ENCODE measurements at regions not wholly inside any gene's neighbourhood (a gene's known extent, or its start where the extent isn't known, plus 50 kb on each side); places are given as distances from the start of the nearest gene placed in this dataset.

GRCh38 chr17:53264730-53265129, 558.0 kb upstream of the KIF2B start:
- Histone ChIP-seq H3K27me3 (ENCODE audit: low read depth, low read length) (no peaks in the 10 kb centered on the region), H3K27ac (ENCODE audit: low read length) (no peak overlapping the region)
- TF ChIP-seq, protein P1, sequence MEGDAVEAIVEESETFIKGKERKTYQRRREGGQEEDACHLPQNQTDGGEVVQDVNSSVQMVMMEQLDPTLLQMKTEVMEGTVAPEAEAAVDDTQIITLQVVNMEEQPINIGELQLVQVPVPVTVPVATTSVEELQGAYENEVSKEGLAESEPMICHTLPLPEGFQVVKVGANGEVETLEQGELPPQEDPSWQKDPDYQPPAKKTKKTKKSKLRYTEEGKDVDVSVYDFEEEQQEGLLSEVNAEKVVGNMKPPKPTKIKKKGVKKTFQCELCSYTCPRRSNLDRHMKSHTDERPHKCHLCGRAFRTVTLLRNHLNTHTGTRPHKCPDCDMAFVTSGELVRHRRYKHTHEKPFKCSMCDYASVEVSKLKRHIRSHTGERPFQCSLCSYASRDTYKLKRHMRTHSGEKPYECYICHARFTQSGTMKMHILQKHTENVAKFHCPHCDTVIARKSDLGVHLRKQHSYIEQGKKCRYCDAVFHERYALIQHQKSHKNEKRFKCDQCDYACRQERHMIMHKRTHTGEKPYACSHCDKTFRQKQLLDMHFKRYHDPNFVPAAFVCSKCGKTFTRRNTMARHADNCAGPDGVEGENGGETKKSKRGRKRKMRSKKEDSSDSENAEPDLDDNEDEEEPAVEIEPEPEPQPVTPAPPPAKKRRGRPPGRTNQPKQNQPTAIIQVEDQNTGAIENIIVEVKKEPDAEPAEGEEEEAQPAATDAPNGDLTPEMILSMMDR (IDR thresholded peaks at IDR 0.05; ENCODE audit: low read depth, low read length), result no peak
- no peak for TF ChIP-seq EZH2phosphoT487 (IDR thresholded peaks at IDR 0.05; ENCODE audit: low read depth)

GRCh38 chr17:53253956-53254597, 568.6 kb upstream of the KIF2B start:
- no peaks in the 10 kb centered on the region for H3K27me3 ChIP-seq (ENCODE audit: low read depth, low read length)
- no peaks in the 10 kb centered on the region for H3K79me2 ChIP-seq (ENCODE audit: low read length)
- no peak overlapping the region for H3K27ac ChIP-seq (ENCODE audit: low read length)
- no peak overlapping the region for H2AFZ ChIP-seq (ENCODE audit: low read depth, low read length)
- no peaks in the 10 kb centered on the region for H4K20me1 ChIP-seq (ENCODE audit: insufficient read depth, low read length)
- H3K4me1 ChIP-seq (ENCODE audit: low read length), result no peaks in the 10 kb centered on the region
- no peak overlapping the region for H3K4me2 ChIP-seq (ENCODE audit: low read length)
- no peaks in the 10 kb centered on the region for H3K9me3 ChIP-seq (ENCODE audit: insufficient read depth, low read length)
- H3K36me3 ChIP-seq (replicated peaks; ENCODE audit: low read depth, low read length), result no peaks in the 10 kb centered on the region
- H3K4me3 ChIP-seq (ENCODE audit: low read length), result no peak overlapping the region
- TF ChIP-seq, protein P1 (IDR thresholded peaks at IDR 0.05; ENCODE audit: low read depth, low read length), result no peak
- no peak for TF ChIP-seq EZH2phosphoT487 (IDR thresholded peaks at IDR 0.05; ENCODE audit: low read depth)
- H3K9ac ChIP-seq (ENCODE audit: low read length), result no peak overlapping the region

More at GRCh38 chr17:53264730-53265129, 558.0 kb upstream of the KIF2B start:
- Histone ChIP-seq H3K79me2 (ENCODE audit: low read length) (no peaks in the 10 kb centered on the region), H3K4me3 (ENCODE audit: low read length) (no peak overlapping the region), H3K36me3 (replicated peaks; ENCODE audit: low read depth, low read length) (no peaks in the 10 kb centered on the region), H4K20me1 (ENCODE audit: insufficient read depth, low read length) (no peaks in the 10 kb centered on the region), H3K4me2 (ENCODE audit: low read length) (no peak overlapping the region), H3K4me1 (ENCODE audit: low read length) (no peaks in the 10 kb centered on the region), H3K9ac (ENCODE audit: low read length) (no peak overlapping the region), H2AFZ (ENCODE audit: low read depth, low read length) (no peak overlapping the region), H3K9me3 (ENCODE audit: insufficient read depth, low read length) (no peaks in the 10 kb centered on the region)

DNA sequence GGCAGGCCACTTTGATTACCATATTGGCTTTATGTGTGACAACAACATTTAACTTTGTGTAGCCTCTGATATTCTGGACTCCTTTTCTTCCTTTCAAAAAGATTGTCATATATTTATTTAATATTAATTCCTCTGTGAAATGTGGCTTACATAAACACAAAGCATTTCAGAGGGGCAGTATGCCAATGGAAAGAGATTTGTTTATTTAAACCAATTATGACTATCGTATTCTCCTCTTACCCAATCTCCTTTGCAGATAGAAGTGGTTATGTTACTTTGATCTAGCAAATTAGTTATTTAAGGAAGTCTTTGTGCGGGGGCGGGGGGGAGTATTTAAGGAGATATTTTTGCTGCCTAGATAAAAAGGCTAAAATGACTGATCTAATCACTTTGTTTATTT, 573.7 kb upstream of the KIF2B start:
- Histone ChIP-seq H3K4me2 (ENCODE audit: low read length) (no peak overlapping the region), H4K20me1 (ENCODE audit: insufficient read depth, low read length) (no peaks in the 10 kb centered on the region), H3K36me3 (replicated peaks; ENCODE audit: low read depth, low read length) (no peaks in the 10 kb centered on the region), H2AFZ (ENCODE audit: low read depth, low read length) (no peak overlapping the region), H3K4me3 (ENCODE audit: low read length) (no peak overlapping the region), H3K27ac (ENCODE audit: low read length) (no peak overlapping the region), H3K9ac (ENCODE audit: low read length) (no peak overlapping the region), H3K9me3 (ENCODE audit: insufficient read depth, low read length) (no peaks in the 10 kb centered on the region), H3K27me3 (ENCODE audit: low read depth, low read length) (no peaks in the 10 kb centered on the region), H3K4me1 (ENCODE audit: low read length) (no peaks in the 10 kb centered on the region), H3K79me2 (ENCODE audit: low read length) (no peaks in the 10 kb centered on the region)
- TF ChIP-seq, protein P1 (IDR thresholded peaks at IDR 0.05; ENCODE audit: low read depth, low read length), result no peak
- TF ChIP-seq EZH2phosphoT487 (IDR thresholded peaks at IDR 0.05; ENCODE audit: low read depth), result no peak

DNA sequence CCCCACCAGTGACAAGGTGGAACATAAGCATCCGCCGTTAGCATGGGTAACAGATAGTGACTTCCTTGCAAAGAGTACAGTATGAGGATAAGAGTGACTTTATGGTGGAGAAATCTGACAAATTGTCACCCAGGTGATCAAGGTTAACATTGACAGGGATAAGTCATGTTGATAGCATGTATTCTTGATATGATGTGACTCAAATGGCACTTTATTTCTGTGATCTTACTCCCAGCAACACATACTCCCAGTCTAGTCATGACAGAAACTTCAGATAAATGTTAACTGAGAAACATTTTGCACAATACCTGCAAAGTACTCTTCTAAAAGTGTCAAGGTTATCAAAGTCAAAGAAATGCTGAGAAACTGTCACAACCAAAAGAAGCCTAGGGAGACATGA, 588.6 kb upstream of the KIF2B start:
- no peak overlapping the region for H3K4me2 ChIP-seq (ENCODE audit: low read length)
- H3K4me1 ChIP-seq (ENCODE audit: low read length), result no peaks in the 10 kb centered on the region
- H3K9me3 ChIP-seq (ENCODE audit: insufficient read depth, low read length), result no peaks in the 10 kb centered on the region
- H2AFZ ChIP-seq (ENCODE audit: low read depth, low read length), result no peak overlapping the region
- no peak overlapping the region for H3K4me3 ChIP-seq (ENCODE audit: low read length)
- H3K36me3 ChIP-seq (replicated peaks; ENCODE audit: low read depth, low read length), result no peaks in the 10 kb centered on the region
- TF ChIP-seq, protein P1 (IDR thresholded peaks at IDR 0.05; ENCODE audit: low read depth, low read length), result no peak
- TF ChIP-seq EZH2phosphoT487 (IDR thresholded peaks at IDR 0.05; ENCODE audit: low read depth), result no peak
- no peaks in the 10 kb centered on the region for H3K79me2 ChIP-seq (ENCODE audit: low read length)
- no peak overlapping the region for H3K9ac ChIP-seq (ENCODE audit: low read length)
- H3K27ac ChIP-seq (ENCODE audit: low read length), result no peak overlapping the region
- H4K20me1 ChIP-seq (ENCODE audit: insufficient read depth, low read length), result no peaks in the 10 kb centered on the region
- H3K27me3 ChIP-seq (ENCODE audit: low read depth, low read length), result no peaks in the 10 kb centered on the region
